HG03064 (cell line): ENCODE measurements at regions not wholly inside any gene's neighbourhood (a gene's known extent, or its start where the extent isn't known, plus 50 kb on each side); places are given as distances from the start of the nearest gene placed in this dataset.

Source experiments
- ATAC-seq: cut with Tn5 transposase; IDR thresholded peaks from one replicate; pipeline ENCODE4 v1.9.1; 2021; ENCODE audit warnings: low read depth; ENCODE audit not compliant: unreplicated experiment

DNA sequence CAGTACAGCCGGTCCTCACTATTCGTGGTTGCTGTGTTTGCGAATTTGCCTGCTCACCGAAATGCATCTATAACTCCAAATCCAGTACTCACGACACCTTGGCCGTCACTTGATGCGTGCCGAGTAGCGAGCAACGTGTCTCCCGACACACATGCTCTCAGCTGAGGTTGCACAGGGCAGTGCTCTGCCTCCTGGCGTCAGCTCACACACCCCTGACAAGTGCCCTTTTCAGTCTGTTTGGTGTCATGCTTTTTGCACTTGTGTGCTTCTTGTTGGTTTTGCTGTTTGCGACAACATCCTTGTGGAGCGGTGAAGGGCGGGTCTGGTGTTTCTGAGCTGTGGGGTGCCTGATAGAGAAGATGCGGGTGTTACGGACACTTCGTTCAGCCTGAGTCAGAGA lies 110.4 kb upstream of the RFLNA start:
- no peak for ATAC-seq

DNA sequence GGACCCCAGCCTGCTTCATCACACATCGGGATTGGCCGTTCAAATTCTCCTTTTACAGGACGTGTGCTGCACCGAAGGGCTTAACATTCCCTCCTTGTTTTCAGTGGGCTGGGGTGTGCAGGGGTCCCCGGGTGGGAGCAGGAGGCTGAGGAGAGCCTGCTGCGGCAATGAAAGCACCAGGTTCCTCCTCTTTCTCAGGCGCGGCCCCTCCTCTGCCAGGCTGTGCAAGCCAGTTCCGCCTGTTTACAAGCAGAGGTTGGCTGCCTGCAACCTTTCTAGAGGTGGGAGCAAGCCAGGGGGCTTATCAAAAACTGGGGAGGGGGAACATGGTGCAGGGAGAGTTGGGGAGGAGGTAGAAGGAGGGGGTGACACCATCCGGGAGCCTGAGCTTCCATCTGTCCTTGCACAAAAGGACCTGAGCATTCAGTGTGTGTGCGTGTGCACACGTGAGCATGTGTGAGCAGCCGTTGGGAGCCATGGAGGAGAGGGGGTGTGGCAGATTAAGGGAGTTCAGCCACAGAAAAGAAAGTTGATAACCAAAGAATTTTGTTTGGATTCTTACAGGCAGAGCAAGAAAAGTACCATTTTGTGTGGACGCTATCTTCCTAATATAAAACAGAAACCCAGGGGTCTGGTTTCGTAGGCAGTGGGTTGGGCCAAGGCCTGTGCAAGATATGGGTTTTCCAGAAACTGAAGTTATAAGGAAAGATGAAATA lies 108.8 kb upstream of the RFLNA start:
- ATAC-seq = no peak

DNA sequence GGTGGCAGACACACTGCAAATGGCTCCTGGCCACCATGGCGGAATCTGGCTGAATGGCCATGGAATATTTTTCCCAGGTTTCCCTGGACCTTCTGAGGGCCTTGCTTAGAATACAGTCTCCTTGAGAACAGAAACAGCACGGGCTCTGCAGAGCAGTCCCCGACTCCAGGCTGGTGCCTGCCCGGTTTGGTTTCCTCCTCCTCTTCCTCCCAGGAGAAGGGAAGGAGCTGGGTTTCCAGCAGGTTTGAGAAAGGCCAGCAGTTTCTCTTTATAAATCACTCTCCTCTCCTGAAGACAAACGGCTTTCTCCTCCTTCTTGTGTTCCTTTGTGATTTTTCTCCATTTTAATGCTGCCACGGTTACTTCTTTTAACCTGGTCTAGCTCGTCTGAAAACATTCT lies 106.8 kb upstream of the RFLNA start:
- no peak for ATAC-seq

GRCh38 chr12:124188561-124189405 lies 106.1 kb upstream of the RFLNA start:
- ATAC-seq = no peak

GRCh38 chr12:124190312-124191023 lies 104.4 kb upstream of the RFLNA start:
- ATAC-seq = no peak

- no peak for ATAC-seq
Observed at GRCh38 chr12:124191024-124191359, 103.9 kb upstream of the RFLNA start.

DNA sequence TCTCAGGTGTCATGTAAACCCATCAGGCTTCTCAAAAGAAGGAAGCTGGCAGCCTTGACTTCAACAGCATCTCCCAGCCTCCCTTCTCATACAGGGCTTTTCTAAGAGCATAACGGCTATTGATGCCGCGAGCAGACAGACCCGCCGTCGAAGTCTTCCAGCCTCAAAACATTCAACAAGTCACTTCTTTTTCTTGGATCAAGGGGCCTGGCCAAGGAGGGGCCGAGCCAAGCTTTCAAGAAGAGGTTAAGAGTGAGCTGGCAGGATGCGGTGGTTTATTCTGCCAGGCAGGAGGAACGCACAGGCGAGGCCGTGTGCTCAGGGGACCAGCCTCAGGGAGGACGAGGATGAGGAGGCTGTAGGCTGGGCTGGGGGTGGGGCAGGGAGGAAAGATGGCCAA lies 102.9 kb upstream of the RFLNA start:
- ATAC-seq = no peak

- ATAC-seq = no peak
Observed at GRCh38 chr12:124194264-124194892, 100.5 kb upstream of the RFLNA start.

DNA sequence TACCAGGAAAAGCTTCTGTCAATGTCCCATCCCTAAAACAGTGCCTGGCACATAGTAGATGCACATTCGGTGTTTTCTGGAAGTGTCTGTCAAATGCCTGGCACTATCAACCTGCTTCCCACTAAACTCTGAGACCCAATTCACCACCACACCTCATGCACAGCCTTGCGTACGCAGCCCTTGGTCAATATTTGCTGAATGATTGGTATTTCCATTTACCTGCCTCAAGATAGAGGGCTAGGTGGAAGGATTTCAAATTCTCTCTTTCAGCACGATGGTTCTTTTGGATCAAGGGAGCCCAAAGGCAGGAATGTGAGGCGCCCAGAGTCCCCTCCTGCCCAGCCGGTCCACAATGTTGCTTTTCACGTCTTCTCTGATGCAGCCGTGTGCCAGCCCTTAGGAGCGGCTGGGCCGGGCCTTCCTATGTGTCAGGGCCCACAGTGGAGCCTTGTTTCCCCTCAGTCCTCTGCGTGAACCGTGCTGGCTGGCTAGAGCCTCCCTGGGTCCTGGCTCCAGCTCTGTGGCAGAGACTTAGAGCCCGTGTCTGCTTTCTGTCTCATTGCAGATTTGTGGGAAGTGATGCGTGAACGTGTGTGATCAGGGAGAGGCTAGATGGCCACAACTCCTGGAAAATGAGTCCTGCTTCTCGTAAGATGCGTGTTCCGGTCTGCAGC lies 99.9 kb upstream of the RFLNA start:
- ATAC-seq = no peak

DNA sequence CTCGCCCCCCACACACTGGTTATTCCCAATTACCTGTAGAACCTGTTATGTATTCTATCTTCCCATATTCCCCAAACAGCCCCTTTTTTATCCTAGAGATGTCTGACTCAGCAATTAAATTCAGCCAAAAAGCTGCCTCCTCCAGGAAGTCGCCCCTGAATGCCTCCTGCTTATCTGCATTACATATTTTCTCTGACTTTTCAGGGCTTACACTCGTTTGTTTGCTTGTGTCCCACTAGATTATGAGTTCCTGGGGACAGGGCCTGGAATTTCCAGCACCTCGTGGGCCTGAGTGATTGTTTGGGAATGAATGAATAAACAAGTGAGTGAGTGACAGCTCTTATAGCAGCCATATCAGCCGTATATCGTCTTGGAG lies 99.3 kb upstream of the RFLNA start:
- no peak for ATAC-seq

GRCh38 chr12:124196236-124196635 lies 98.7 kb upstream of the RFLNA start:
- no peak for ATAC-seq

DNA sequence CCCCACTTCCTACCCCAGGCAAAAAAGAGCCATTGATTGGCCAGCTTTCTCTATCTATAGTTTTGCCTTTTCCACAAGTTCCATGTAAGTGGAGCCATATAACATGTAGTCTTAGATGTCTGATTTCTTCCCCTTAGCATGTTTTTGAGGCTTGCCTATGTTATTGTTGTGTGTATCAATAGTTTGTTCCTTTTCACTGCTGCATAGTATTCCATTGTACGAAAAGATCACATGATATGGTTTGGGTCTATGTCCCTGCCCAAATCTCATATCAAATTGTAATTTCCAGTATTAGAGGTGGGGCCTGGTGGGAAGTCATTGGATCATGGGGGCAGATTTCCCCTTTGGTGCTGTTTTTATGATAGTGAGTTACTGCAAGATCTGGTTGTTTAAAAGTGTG lies 93.6 kb upstream of the RFLNA start:
- ATAC-seq = no peak

DNA sequence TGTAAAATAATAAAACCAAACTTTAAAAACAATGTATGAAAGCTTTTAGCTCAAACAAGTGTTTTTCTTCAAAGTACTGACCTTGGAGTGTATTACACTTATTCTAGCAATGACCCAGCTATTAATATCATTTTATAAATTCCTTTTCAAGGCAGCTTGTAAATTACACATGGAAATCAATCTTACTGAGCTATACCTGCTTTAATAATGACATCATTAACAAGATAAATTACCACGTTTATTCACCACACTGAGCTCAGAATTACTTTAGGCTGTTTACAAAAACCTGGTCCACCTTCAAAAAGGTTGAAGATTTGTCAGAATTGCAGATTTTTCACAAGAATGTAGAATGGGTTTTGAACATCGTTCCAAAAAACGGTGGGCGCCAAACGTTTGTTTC lies 91.7 kb upstream of the RFLNA start:
- ATAC-seq = no peak

- no peak for ATAC-seq
Observed at GRCh38 chr12:124205405-124205804, 89.5 kb upstream of the RFLNA start.

GRCh38 chr12:124207049-124207448 lies 87.8 kb upstream of the RFLNA start:
- ATAC-seq = no peak

GRCh38 chr12:124207617-124208016 lies 87.3 kb upstream of the RFLNA start:
- ATAC-seq = no peak

DNA sequence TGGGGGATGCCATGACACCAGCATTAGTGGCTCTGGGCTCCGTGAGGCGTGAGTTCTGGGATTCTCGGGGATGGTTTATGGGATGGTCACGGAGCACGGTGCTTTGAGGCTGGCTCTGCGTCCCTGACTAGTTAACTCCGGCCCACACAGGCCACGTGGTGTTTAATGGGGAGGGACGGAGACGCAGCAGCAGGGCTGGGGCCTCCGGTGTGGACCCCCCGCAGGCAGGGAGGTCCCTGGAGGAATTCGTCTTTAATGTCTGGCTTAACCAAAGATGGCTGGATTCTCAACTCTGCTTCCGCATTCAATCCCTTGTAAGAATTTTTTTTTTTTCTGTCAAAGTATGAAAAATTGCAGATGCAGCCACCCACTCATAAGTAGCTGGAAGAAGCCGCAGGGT lies 86.4 kb upstream of the RFLNA start:
- ATAC-seq = no peak

GRCh38 chr12:124210991-124211577 lies 83.8 kb upstream of the RFLNA start:
- ATAC-seq = no peak

DNA sequence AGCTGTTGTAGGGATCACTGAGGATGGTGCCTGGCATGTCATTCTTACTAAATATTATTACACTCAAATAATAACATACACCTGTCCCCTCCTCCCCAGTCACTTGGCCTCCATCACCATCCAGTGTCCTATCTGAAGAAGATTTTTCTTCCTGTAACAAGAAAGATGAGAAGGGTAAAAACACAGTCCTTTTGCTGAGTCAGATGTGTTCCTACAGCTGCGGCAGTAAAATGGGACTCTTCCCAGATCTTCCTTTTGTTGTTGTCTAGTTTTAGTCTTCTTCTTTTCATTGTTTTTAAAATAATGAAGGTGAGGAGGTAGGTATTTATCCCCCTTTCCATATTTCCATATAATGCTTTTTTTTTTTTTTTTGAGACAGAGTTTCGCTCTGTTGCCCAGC lies 83.1 kb upstream of the RFLNA start:
- no peak for ATAC-seq

DNA sequence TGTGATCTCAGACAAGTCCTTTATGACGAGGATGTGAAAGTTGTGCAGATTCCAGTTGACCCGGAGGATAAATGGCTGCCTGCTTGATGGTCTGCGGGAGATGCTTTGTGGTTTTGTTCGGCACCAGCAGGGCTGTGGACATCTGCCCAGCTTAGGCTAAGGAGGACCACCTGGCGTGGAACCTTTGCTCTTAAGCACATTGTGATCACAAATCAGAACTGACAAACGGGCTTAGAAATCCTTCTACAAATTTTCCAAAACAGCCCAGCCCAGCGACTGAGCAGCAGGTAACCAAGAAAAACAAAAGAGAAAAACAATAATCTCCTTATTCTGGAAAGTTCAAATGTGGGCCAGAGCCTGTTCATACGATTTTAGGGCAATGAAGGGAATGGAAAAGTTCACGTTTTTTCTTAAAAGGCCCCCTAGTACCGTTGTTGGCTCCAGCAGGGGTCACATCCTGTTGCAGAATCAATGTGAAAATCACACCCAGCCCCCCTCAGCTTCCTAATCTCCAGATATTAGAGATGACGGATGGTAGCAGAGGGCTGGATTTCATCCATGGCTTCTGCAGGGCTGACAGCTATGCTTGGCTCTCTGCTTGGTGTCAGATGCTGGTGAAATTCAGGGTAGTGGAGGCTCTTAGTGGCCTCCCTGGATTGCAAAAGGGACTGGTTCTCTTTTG lies 81.1 kb upstream of the RFLNA start:
- ATAC-seq = no peak
